GM21786 (cell line): ENCODE measurements at regions not wholly inside any gene's neighbourhood (a gene's known extent, or its start where the extent isn't known, plus 50 kb on each side); places are given as distances from the start of the nearest gene placed in this dataset.

Experiments
- ATAC-seq: cut with Tn5 transposase; IDR thresholded peaks from one replicate; pipeline ENCODE4 v1.9.1; 2021; ENCODE audit not compliant: unreplicated experiment

DNA sequence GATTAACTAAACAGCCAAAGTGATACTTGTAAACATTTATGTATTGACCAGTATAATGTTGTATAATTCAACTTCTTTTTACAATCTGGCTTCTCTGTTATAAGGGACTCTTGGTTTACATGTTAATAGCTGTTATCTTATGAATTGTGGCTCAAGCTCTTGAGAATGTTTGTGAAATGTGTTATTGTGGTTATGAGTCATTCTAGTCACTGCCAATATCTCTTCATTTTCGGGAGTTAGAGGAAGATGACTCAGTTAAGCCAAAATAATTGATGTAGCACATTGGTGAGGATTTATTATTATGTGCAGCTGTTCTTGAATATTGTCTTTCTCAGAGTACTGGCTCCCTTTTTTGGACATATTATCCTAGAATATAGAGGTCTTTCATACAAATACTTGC, 655.2 kb upstream of the RIOK2 start:
- peak; percentile 93 for ATAC-seq

GRCh38 chr5:97839341-97840086, 656.5 kb upstream of the RIOK2 start:
- no peak for ATAC-seq

DNA sequence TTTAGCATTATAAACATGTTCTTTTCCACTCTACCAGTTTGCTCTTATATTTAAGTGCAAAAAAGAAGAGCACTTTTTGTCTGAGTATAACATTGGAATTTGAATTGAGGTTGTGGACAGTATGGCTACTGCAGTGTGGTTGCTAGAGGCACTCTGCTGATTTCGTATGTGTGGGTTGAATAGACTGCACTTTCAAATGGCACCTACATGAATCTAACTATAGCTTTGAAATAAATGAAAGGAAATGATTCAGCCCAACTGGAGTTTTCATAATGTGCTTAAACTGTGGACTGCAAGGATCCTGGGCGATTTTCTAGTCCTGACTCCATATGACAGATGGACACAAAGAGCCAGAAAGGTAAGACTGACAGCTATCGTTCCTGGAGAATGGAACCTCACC, 657.6 kb upstream of the RIOK2 start:
- no peak for ATAC-seq

- no peak for ATAC-seq
Measured at GRCh38 chr5:97842687-97843086, 659.6 kb upstream of the RIOK2 start.

DNA sequence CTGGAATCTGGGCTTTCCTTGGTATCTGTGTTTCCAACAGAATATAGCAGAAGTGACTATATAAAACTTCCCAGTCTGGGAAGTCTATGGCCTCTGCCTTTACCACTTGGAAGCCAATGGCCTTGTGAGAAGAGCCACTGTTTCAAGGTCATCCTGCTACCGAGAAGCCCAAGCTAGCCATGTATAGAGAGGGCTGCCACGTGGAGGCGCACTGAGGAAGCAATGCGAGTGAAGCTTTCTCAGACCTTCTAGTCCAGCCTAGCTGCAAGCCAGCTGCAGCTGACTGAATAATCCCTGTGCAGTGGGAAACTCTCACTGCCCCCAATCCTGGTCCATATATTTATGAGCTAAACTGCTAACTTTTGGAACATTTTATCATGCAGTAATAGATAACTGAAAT, 661.8 kb upstream of the RIOK2 start:
- no peak for ATAC-seq

DNA sequence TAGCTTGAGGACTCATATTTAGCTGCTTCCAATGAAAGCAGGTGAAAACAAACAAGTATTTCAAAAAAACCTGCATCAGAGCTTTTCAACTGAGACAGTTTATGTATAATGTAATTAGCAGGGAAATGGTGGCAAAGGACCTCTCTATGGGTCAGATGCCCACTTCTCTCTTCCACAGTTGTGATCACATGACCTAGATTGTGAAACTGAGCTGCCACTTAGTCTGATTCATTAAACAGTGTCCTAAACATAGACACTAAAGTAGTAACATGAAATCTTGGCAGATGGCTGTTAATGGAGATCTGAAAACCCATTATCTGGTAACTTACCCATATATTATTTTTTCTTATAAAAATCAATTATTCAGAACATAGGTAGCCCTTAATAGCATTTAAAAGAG, 663.6 kb upstream of the RIOK2 start:
- ATAC-seq, result no peak

DNA sequence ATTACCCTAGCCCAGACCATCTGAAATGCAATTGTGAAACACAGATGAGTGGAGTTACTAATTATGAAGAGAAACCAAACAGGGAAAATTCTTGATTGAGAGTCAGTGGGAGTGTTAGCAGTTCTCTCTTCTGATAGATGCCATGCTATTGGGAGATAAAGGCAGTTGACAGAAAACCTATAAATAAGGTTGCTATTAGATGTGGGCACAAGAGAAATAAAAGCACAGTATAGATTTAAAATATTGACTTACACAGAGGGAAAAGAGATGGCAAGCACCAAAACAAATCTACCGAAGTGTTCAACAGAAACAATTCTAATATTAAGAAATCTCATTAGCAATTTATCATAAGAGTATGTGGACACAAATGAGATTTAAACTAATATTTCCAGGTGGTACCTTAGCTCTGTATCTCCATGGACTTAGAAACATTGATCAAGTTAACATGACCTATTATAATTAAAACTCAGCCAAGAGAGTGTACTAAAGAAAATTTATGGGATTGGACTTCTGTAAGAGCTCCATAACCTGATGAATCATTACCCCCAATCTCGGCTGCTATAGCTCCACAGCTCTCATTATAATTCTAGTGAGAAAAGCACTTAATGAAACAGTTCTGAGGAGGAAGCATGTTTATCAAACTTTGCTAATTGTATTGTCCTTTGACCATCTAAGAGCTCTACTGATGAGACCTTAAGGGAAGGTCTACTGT, 665.0 kb upstream of the RIOK2 start:
- ATAC-seq, result no peak

GRCh38 chr5:97851036-97851435, 668.0 kb upstream of the RIOK2 start:
- no peak for ATAC-seq

GRCh38 chr5:97854871-97855762, 672.1 kb upstream of the RIOK2 start:
- ATAC-seq, result no peak

DNA sequence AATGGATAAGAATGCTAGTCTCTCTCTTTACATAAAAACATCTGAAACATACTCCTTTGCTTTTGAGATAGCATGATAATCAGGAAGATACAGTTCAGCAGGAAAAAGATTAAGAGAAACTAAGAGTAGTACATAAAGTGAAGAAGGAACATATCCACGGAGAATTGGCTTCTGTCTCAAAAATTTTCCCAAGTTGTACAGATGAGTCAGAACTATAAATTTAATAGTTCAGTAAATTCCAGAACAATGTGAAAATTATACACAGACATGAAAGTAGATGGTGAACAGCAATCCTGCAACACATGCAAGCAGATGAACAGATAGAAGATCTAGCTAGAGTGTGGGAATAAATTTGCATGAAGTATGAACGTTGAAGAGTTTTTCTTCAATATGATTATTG, 691.4 kb upstream of the RIOK2 start:
- no peak for ATAC-seq

DNA sequence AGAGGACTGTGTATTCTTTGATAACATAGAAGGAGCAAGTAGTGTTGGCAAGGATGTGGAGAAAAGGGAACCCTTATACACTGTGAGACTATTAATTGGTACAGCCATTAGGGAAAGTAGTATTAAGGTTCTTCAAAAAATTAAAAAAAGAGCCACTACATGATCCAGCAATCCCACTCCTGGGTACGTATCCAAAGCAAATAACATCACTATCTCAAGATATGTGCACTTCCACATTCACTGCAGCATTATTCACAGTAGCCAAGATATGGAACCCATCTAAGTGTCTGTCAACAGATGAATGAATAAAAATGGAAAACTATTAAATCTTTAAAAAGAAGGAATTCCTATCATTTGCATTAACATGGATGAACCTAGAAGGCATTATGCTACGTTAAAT, 693.2 kb upstream of the RIOK2 start:
- ATAC-seq, result no peak

- ATAC-seq, result no peak
Measured at GRCh38 chr5:97877588-97877987, 694.5 kb upstream of the RIOK2 start.

- peak; percentile 98 for ATAC-seq
Measured at GRCh38 chr5:97888439-97888838, 705.4 kb upstream of the RIOK2 start.

- ATAC-seq, result no peak
Measured at GRCh38 chr5:97891971-97892370, 708.9 kb upstream of the RIOK2 start.

DNA sequence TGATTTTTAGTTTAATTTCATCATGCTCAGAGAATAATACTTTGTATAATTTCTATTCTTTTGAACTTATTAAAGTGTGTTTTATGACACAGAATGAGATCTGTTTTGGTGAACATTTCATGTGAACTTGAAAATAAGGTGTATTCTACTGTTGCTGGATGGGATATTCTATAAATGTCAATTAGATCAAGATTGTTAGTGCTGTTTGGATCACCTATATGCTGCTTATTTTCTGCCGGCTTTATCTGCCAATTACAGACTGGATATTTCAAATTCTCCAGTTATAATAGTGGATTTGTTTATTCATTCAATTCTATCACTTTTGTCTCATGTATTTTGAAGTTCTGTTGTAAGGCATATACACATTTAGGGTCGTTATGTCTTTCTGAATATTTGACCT, 720.7 kb upstream of the RIOK2 start:
- ATAC-seq, result no peak

DNA sequence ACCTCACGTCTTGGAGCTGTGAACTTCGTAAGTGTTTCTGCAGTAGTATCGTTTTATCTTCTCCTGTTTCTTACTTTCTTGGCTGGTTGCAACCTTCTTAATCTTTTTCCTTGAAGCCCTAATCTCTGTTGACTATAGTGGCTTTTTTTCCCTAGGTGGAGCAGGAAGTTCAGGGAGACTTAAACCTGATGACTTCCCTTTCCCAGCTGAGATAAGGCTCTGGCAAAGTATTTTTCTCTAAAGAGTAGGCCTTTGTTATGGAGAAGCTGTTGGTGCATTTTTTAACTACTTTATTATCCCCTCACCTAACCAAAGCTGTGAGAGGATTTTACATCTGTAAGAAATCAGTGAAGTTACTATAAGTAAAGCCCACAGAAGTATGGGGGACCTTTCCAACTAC, 723.1 kb upstream of the RIOK2 start:
- ATAC-seq, result no peak

DNA sequence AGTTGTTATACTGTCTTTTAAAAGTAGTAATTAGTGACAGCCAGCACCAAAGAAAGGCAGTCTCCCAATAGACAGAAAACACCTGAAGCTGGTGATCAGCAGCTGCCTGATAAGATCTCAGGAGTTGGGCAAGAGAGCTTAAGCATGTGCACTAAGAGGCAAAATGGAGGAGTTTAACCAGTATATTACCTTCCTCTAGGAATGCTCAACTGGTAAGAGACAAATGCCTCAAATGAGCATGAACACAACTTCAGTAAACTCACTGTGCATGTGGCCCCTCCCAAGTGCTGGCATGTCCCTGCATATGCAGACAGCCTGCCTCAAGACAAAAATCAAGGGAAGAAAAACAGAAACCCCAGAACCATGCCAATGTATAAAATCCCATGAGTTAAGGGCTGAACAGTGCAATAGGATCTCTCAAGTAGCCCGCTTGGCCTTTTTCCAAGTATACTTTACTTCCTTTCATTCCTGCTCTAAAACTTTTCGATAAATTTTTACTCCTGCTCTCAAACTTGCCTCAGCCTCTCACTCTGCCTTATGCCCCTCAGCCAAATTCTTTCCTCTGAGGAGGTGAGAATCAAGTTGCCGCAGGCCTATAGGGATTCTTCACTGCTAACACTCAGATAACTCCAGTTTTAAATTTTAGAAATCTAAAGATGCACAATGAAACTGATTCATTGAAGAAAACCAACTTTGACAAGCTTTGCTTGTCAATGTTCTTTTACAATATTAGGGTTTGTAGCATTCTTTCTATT, 724.8 kb upstream of the RIOK2 start:
- ATAC-seq, result no peak

DNA sequence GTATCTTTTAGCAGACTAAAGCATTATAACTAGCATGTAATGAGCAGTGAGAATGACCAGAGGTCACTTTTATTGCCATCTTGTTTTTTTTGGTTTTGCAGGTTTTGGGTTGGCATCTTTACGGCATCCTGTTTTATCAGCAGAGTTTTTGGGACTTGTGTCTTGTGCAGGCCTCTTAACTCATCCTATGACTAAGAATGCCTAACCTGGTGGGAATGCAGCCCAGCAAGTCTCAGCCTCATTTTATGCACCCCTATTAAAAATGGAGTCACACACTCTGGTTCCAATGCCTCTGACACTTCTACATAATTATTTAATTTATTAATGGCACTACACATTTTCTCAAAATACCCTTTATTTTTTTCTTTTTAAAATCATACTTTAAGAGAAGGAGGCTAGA, 726.5 kb upstream of the RIOK2 start:
- no peak for ATAC-seq

GRCh38 chr5:97914483-97914882, 731.4 kb upstream of the RIOK2 start:
- no peak for ATAC-seq

DNA sequence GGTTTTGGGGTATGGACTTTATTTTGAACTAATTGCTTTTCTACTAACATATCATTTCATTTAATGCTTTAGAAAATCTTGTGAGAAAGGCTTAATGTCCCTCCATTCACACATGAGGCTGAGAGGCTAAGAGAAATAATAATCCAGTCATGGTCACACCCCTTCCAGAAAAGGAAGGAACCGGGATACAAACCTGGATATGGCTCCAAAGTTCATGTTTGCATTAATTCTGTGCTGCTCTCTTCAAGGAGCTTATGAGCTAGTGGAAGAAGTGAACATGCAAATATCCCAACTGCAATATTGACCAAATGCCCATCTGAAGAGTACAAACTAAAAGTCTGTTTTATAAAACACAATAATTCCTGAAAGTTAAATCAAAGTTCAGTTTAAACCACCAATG, 732.1 kb upstream of the RIOK2 start:
- ATAC-seq, result no peak

- no peak for ATAC-seq
Measured at GRCh38 chr5:97918057-97918456, 735.0 kb upstream of the RIOK2 start.
